GM18520 (cell line): ENCODE measurements at regions not wholly inside any gene's neighbourhood (a gene's known extent, or its start where the extent isn't known, plus 50 kb on each side); places are given as distances from the start of the nearest gene placed in this dataset.

ENCODE experiments used
- ATAC-seq: cut with Tn5 transposase; IDR thresholded peaks from one replicate; pipeline ENCODE4 v1.9.1; 2021; ENCODE audit not compliant: unreplicated experiment

GRCh38 chr1:185373813-185374529 is 56.9 kb upstream of the IVNS1ABP start:
- no peak for ATAC-seq

DNA sequence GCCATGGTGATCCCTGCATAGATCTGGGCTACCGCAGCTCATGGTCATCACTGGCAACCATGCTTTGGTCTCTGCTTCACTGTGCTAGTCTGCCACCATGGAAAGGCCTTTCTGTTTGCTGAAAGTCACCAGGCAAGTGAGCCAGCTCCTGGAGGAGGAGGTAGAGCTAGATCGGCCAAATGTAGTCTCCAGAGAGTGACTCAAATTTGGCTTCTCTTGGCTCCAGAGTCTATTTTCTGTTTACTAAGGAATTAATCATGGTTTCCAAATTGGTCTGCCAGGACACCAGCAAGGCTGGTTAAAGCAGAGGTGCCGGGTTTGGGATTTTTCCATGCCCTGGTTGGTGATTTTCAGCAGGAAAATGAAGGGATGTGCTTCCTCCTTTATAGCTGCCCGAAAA is 52.7 kb upstream of the IVNS1ABP start:
- ATAC-seq, result no peak

GRCh38 chr1:185368913-185369491 is 52.0 kb upstream of the IVNS1ABP start:
- no peak for ATAC-seq

DNA sequence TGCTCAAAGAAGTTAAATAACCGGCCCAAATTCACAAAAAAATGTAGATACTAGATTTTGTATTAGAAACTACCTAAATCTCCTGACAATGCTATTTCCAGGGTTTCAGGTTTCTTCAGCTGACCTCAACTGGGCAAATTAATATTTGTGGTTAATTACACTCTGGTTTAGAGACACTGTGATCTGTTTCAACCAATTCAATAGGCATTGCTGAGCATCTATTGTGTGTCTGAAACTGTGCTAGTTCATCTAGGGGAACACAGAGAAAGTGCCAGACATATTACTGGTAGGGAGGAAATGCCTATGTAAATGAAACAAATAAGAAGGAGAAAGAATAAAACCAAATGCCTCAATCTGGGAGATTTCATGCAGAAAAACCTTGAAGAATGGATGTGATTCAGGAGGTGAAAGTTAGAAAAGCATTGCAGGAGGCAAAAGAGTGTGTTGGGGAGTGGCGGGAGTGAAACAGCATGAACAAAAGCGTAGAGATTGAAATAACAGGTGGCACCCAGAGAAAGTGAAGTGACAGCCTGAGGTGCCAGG is 51.3 kb upstream of the IVNS1ABP start:
- ATAC-seq, result no peak

DNA sequence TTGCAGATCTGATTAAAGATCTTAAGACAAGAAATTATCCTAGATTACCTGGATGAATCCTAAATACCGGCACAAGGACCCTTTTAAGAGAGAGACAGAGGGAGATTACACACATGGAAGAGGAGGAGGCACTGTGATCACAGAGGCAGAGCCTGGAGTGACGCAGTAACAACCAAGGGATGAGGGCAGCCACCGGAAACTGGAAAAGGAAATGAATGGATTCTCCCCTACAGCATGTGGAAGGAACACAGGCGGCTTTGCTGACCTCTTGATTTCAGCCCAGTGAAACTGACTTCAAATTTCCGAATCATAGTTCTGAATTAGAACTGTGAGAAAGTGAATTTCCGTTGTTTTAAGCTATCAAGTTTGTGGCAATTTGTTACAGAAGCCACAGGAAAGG is 50.2 kb upstream of the IVNS1ABP start:
- ATAC-seq, result no peak
